Body of pancreas (tissue), 4 donors: ENCODE measurements at regions not wholly inside any gene's neighbourhood (a gene's known extent, or its start where the extent isn't known, plus 50 kb on each side); places are given as distances from the start of the nearest gene placed in this dataset.

ENCODE experiments used
- ATAC-seq: fragments of 150-250 bp; one replicate; pipeline ENCODE4 v1.9.1; 2016
- DNase-seq, 4 donors: peaks; one replicate each; pipeline ENCODE4 v3.0.0-alpha.2; 2019
- H3K27ac ChIP-seq, 4 donors: fragments of 200-600 bp; sonication (generic); 1 replicate in 3 of 4; 2 replicates in 1 of 4; pipeline versions ENCODE4 v1.5.1 to v1.6.1; 2016 to 2019; ENCODE audit warnings: mild to moderate bottlenecking in 1 of 4, mixed read lengths in 1 of 4, moderate library complexity in 1 of 4
- H3K27me3 ChIP-seq, 2 donors: fragments of 200-600 bp; sonication (generic); one replicate each; pipeline ENCODE4 v1.6.0; 2016; ENCODE audit warnings: mild to moderate bottlenecking in 1 of 2
- H3K36me3 ChIP-seq, 2 donors: fragments of 200-600 bp; sonication (generic); replicated peaks in 1 of 2; 2 replicates each; pipeline ENCODE4 v1.5.1; 2016; ENCODE audit warnings: low read depth in 2 of 2; ENCODE audit not compliant: insufficient read depth in 1 of 2
- H3K4me1 ChIP-seq: fragments of 200-600 bp; sonication (generic); one replicate; pipeline ENCODE4 v1.6.0; 2016
- H3K4me3 ChIP-seq, 2 donors: fragments of 200-600 bp; sonication (generic); 1 replicate in 1 of 2; 2 replicates in 1 of 2; pipeline ENCODE4 v1.5.1; 2016 to 2019
- H3K9me3 ChIP-seq, 3 donors: fragments of 200-600 bp; sonication (generic); 1 replicate in 2 of 3; 2 replicates in 1 of 3; pipeline ENCODE4 v1.5.1; 2016
- CTCF ChIP-seq, 7 experiments: fragments of 450-650 bp in 4 of 7; fragments of 200-600 bp in 3 of 7; sonication (generic) in 3 of 7; IDR thresholded peaks; one replicate each; pipeline ENCODE4 v1.5.1; 2016 to 2019; ENCODE audit warnings: antibody characterized with exemption in 7 of 7
- POLR2A ChIP-seq, 3 donors: fragments of 450-650 bp; IDR thresholded peaks; one replicate each; pipeline ENCODE4 v1.6.1; 2016; ENCODE audit warnings: antibody characterized with exemption in 3 of 3, mild to moderate bottlenecking in 2 of 3
- WGBS, 2 donors: methylation state at CpG; one replicate each; pipeline ENCODE4 v1.1.5; 2017; 5-methylcytosine and 5-hydroxymethylcytosine counted together
- intact Hi-C: fragments of 100-400 bp; cut with DNase I; formaldehyde crosslinking; loops from one replicate; pipeline ENCODE4 v1.15.1; 2023

GRCh38 chr11:95306123-95306522 lies 75.1 kb upstream of the SESN3 start:
- Histone ChIP-seq H3K4me3 (no peak overlapping the region), H3K4me1 (peaks cover 4% of the 10 kb centered on the region), H3K36me3 (no peaks in the 10 kb centered on the region), H3K27me3 (no peaks in the 10 kb centered on the region), H3K27ac (no peak overlapping the region), H3K9me3 (no peaks in the 10 kb centered on the region)
- TF ChIP-seq CTCF (IDR thresholded peaks at IDR 0.05) (no peak), POLR2A (IDR thresholded peaks at IDR 0.05) (no peak)
- 61 to 65% methylated on average over 3 of the region's 3 CpGs for WGBS, 2 donors
- DNase-seq: no peak
- intact Hi-C loops: no loop called here
- no peak for ATAC-seq

GRCh38 chr11:95305705-95306104 lies 74.7 kb upstream of the SESN3 start:
- H3K27ac ChIP-seq: no peak overlapping the region
- WGBS, 2 donors: 66 to 68% methylated on average over 3 of the region's 3 CpGs
- H3K4me3 ChIP-seq: no peak overlapping the region
- ATAC-seq (no peak), DNase-seq (no peak)
- H3K36me3 ChIP-seq: no peaks in the 10 kb centered on the region
- H3K4me1 ChIP-seq: peaks cover 5% of the 10 kb centered on the region
- H3K27me3 ChIP-seq: no peaks in the 10 kb centered on the region
- intact Hi-C loops: no loop called here
- H3K9me3 ChIP-seq: no peaks in the 10 kb centered on the region
- TF ChIP-seq CTCF (IDR thresholded peaks at IDR 0.05) (no peak), POLR2A (IDR thresholded peaks at IDR 0.05) (no peak)

- Histone ChIP-seq H3K27ac (no peak overlapping the region), H3K36me3 (no peaks in the 10 kb centered on the region), H3K4me1 (peaks cover 5% of the 10 kb centered on the region), H3K4me3 (no peak overlapping the region), H3K9me3 (no peaks in the 10 kb centered on the region), H3K27me3 (no peaks in the 10 kb centered on the region)
- ATAC-seq (no peak), DNase-seq (no peak)
- intact Hi-C loops: no loop called here
- WGBS, 2 donors: 61% methylated on average over 1 of the region's 1 CpG; no CpG with 5 or more reads in 1 of the 2 donors
- TF ChIP-seq CTCF (IDR thresholded peaks at IDR 0.05) (no peak), POLR2A (IDR thresholded peaks at IDR 0.05) (no peak)
Measured at GRCh38 chr11:95304777-95305176, 73.8 kb upstream of the SESN3 start.

- H3K36me3 ChIP-seq: no peaks in the 10 kb centered on the region
- no peak for TF ChIP-seq POLR2A (IDR thresholded peaks at IDR 0.05)
- TF ChIP-seq CTCF (IDR thresholded peaks at IDR 0.05): no peak
- intact Hi-C loops: no loop called here
- no peaks in the 10 kb centered on the region for H3K9me3 ChIP-seq
- H3K27me3 ChIP-seq: no peaks in the 10 kb centered on the region
- DNase-seq: no peak
- H3K4me3 ChIP-seq: no peak overlapping the region
- H3K4me1 ChIP-seq: peaks cover 8% of the 10 kb centered on the region
- H3K27ac ChIP-seq: no peak overlapping the region
- no peak for ATAC-seq
- 93 to 94% methylated on average over 4 of the region's 4 CpGs for WGBS, 2 donors
Measured at GRCh38 chr11:95302211-95302610, 71.2 kb upstream of the SESN3 start.

- H3K9me3 ChIP-seq: no peaks in the 10 kb centered on the region
- ATAC-seq (peak; percentile 69), DNase-seq (peak; percentile 31 to 78 (median 70))
- peaks cover 13% of the 10 kb centered on the region for H3K4me1 ChIP-seq
- 25 to 31% methylated on average over 4 of the region's 4 CpGs for WGBS, 2 donors
- intact Hi-C loops: no loop called here
- no peak overlapping the region for H3K4me3 ChIP-seq
- no peaks in the 10 kb centered on the region for H3K36me3 ChIP-seq
- peak overlapping the region in 1 of 4 donors; percentile 42 for H3K27ac ChIP-seq
- TF ChIP-seq POLR2A (IDR thresholded peaks at IDR 0.05) (no peak), CTCF (IDR thresholded peaks at IDR 0.05) (no peak)
- H3K27me3 ChIP-seq: no peaks in the 10 kb centered on the region
Measured at GRCh38 chr11:95301474-95301873, 70.5 kb upstream of the SESN3 start.
